ENCODE measurements at regions not wholly inside any gene's neighbourhood (a gene's known extent, or its start where the extent isn't known, plus 50 kb on each side); places are given as distances from the start of the nearest gene placed in this dataset.

- TF ChIP-seq TAF1 (IDR thresholded peaks at IDR 0.05; ENCODE audit: low read depth, low read length) = no peak
- no peak for TF ChIP-seq POLR2A (IDR thresholded peaks at IDR 0.05; ENCODE audit: low read depth, low read length)
- no peak for TF ChIP-seq POLR2AphosphoS5 (IDR thresholded peaks at IDR 0.05; ENCODE audit: low read depth, low read length)
- no peak for TF ChIP-seq PAX5 (IDR thresholded peaks at IDR 0.05; ENCODE audit: insufficient read depth, low read length, severe bottlenecking)
- TF ChIP-seq SPI1 (IDR thresholded peaks at IDR 0.05; ENCODE audit: low read depth, low read length) = no peak
- TF ChIP-seq POU2F2 (IDR thresholded peaks at IDR 0.05; ENCODE audit: low read depth, low read length) = no peak
Measured at GRCh38 chr18:22572341-22572740, 154.6 kb upstream of the CTAGE1 start.
